Activated T-helper 9 cell treated with anti-CD3 and anti-CD28 coated beads, Interleukin-2, amount 50 U/mL, for 16 hours (primary cell): ENCODE measurements at regions not wholly inside any gene's neighbourhood (a gene's known extent, or its start where the extent isn't known, plus 50 kb on each side); places are given as distances from the start of the nearest gene placed in this dataset.
"Not testable (repeated sequence)": the region's sequence is repeated elsewhere in the genome, so short reads cannot be mapped to it uniquely, and the experiment has no call there.

Source experiments
- DNase-seq: peaks from one replicate; pipeline ENCODE4 v3.0.0-alpha.2; 2020; ENCODE audit warnings: low read depth

GRCh38 chr5:87198010-87198409, 69.7 kb upstream of the RASA1 start:
- DNase-seq, result no peak

GRCh38 chr5:87199246-87199645, 68.4 kb upstream of the RASA1 start:
- DNase-seq, result not testable (repeated sequence)

GRCh38 chr5:87199704-87200103, 68.0 kb upstream of the RASA1 start:
- DNase-seq, result not testable (repeated sequence)

- no peak for DNase-seq
Observed at GRCh38 chr5:87210076-87210475, 57.6 kb upstream of the RASA1 start.

GRCh38 chr5:87210743-87211142, 56.9 kb upstream of the RASA1 start:
- no peak for DNase-seq

- no peak for DNase-seq
Observed at GRCh38 chr5:87211676-87212075, 56.0 kb upstream of the RASA1 start.

- DNase-seq, result not testable (repeated sequence)
Observed at GRCh38 chr5:87212183-87212582, 55.5 kb upstream of the RASA1 start.

GRCh38 chr5:87217480-87217879, 50.2 kb upstream of the RASA1 start:
- DNase-seq, result not testable (repeated sequence)
